NCI-H226 (cell line): ENCODE measurements at regions not wholly inside any gene's neighbourhood (a gene's known extent, or its start where the extent isn't known, plus 50 kb on each side); places are given as distances from the start of the nearest gene placed in this dataset.

ENCODE experiments used
- DNase-seq: peaks from one replicate; pipeline ENCODE4 v3.0.0-alpha.2; 2015

GRCh38 chr6:104572901-104573300 is 286.8 kb downstream of the HACE1 start:
- no peak for DNase-seq

GRCh38 chr6:104566411-104566810 is 293.3 kb downstream of the HACE1 start:
- DNase-seq, result peak; percentile 29

- no peak for DNase-seq
Observed at GRCh38 chr6:104563306-104563705, 296.4 kb downstream of the HACE1 start.

GRCh38 chr6:104559435-104560202 is 300.1 kb downstream of the HACE1 start:
- DNase-seq, result no peak

GRCh38 chr6:104558746-104559145 is 301.0 kb downstream of the HACE1 start:
- DNase-seq, result no peak

DNA sequence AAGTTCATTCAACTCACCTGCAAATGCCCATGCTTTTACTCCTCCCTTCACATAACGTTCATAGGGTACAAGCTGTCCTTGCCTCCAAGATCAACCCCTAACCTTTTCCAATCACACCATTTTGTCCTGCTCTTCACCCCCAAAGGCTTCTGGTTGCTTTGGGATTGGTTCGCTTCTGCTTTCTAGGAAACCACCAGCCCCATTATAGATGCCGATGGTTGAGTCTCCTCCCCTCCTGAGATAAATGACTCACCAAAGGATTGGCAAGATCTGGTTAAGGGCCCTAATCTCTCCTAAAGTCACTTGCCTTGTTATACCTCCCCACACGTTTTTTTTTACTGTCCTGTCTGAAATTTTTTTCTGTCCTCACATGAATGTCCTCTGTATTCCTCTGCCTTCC is 311.4 kb downstream of the HACE1 start:
- no peak for DNase-seq

GRCh38 chr6:104541411-104541810 is 318.3 kb downstream of the HACE1 start:
- no peak for DNase-seq

DNA sequence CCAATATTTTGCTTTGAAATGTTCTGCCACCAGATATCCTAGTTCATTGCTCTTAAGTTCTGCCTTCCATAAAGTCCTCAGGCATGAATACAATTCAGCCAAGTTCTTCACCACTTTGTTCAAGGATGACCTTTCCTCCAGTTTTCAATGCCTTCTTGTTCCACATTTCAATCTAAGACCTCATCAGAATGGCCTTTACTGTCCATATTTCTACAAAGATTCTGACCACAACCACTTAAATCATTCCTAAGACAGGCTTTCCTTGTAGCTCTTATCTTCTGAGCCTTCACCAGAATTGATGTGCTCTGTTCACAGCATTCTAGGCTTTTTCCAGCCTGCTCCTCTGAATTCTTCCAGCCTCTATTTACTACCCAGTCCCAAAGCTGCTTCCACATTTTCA is 319.0 kb downstream of the HACE1 start:
- peak; percentile 89 for DNase-seq

DNA sequence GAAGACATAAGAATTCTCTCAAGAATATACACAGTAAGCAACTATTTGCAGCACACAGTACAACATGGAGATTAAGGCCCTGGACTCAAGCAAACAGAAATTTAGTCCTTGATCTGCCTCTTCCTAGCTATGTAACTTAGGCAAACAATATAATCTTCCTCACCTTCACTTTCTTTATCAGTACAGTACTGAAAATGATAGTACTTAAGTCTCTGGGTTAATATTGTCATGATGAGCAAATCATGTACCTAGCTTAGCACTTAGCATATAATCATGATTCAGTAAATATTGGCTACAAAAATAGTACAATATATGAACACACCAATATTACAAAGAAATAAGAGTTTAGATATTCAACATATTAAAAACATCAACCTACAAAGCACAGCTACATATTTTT is 320.5 kb downstream of the HACE1 start:
- no peak for DNase-seq

DNA sequence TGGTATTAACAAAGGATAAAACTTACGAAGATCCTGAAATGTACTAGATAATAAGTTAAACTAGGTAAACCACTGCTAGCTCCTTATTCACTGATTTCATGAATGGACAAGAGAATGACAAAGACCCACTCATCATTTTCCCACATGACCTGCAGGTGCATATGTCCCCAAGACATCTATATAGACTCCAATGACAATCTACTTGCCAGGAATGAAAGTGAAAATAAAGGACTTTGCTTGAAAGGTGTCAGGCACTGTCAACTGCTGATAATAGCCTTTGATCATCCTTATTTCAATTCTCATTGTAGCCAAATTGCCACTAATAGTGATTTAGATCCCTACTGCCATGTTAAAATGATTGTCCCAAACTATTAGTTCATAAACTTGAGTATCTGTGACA is 321.8 kb downstream of the HACE1 start:
- no peak for DNase-seq

DNA sequence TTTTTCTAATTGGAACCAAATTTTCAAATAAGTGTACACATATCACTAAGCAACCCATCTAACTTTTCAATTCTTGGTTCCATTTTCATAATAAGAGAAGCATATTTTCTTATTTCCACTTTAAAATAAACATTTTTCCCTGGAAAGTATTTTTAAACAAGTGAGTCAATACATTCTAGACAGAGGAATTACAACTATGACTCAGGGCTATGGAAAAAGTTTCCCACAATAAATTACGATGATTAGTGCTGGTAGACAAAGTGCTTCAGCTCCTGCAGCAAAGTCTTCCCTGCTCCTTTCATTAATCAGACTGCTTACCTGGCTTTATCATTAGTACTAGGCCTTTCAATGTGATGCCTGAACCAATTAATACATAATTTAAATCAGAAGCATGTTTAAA is 322.5 kb downstream of the HACE1 start:
- peak; percentile 37 for DNase-seq

- no peak for DNase-seq
Observed at GRCh38 chr6:104532462-104532861, 327.3 kb downstream of the HACE1 start.

DNA sequence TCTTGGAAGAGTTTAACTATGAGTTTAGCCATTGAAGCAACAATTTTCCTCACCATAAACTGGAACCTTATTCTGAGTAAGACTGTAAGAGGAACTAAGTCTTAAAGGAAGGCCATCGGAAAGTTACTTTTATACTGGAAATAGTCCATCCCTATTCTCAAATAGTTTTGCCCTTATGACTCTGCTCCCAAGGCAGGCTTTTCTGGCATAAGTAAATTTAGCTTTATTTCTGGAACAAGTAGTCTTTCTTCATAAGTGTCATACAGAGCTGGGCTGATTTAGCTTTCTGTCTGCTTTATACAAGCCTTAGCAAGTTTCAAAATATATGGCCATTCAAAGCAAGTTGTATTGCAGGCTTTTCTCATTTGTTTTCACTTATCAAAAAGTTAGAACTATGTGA is 328.1 kb downstream of the HACE1 start:
- DNase-seq, result no peak

GRCh38 chr6:104527761-104528415 is 331.8 kb downstream of the HACE1 start:
- DNase-seq, result peak; percentile 12

GRCh38 chr6:104527311-104527710 is 332.4 kb downstream of the HACE1 start:
- no peak for DNase-seq

DNA sequence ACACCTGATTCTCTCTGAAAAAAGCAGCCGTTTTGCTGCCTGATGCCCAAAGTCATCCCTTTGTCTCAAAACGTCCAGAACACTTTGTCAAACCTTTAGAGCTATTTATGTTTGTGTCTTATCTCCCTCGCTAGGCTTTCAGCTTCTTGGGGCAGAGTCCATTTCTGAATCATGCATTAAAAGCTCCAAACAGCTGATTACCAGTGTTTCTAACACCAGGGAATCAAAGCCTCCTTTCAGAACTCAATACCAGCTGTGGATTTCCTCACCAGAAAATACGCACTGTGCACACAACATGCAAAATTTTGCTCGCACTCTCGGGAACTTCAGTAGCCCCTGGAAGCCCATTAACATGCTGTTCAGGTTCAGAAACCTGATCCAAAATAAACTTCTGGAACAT is 333.3 kb downstream of the HACE1 start:
- DNase-seq, result no peak

DNA sequence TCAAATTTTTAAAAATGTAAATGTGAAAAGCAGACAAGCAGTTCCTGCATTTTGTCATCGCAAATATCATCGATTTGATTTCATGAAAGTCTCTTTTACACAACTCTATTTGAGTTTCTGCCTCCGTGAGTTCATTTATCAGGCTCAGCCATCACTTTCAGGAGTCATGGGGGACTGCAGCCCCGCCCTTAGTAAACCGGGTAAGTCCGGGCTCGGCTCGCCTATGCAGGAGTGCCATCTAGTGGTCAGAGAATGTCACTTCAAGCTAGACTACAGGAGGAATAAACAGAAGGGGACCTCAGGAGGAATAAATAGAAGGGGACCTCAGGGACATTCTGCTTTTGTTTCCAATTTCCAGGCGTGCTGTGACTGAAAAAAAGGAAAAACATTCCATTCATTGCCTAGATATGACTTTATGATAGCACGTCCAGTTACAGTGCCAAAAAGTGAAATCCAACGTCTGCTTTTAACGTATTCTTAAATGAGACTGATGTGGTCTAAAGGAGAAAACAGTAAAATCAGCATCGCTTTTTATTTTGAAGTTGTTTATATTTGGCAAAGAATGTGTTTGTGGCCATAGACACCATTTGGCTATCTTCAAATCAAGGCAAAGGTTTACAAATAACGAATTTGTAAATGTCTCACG is 333.9 kb downstream of the HACE1 start:
- peak; percentile 61 for DNase-seq

GRCh38 chr6:104522533-104522932 is 337.2 kb downstream of the HACE1 start:
- no peak for DNase-seq

GRCh38 chr6:104521176-104521575 is 338.5 kb downstream of the HACE1 start:
- no peak for DNase-seq

GRCh38 chr6:104519566-104519965 is 340.2 kb downstream of the HACE1 start:
- no peak for DNase-seq

DNA sequence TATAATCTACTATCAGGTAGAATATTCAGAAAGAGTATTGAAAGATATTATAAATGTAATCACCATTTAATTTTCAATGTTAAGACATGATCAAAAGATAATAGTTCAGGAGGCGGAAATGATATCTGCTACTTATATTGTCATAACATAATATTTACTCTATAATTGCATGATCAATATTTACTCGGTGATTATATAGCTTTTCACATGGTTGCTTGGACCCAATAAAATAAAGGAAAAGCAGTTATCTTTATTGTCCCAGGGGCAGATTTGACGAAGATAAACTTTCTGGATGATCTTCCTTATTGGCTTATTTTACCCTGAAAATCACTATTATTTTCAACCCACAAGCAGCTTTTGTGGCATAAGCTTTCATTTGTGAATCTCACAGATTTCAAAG is 350.4 kb downstream of the HACE1 start:
- no peak for DNase-seq

- no peak for DNase-seq
Observed at GRCh38 chr6:104506429-104506828, 353.3 kb downstream of the HACE1 start.

GRCh38 chr6:104505838-104506237 is 353.9 kb downstream of the HACE1 start:
- DNase-seq, result no peak

GRCh38 chr6:104500265-104500664 is 359.5 kb downstream of the HACE1 start:
- DNase-seq, result no peak
